ENCODE measurements at regions not wholly inside any gene's neighbourhood (a gene's known extent, or its start where the extent isn't known, plus 50 kb on each side); places are given as distances from the start of the nearest gene placed in this dataset.

DNA sequence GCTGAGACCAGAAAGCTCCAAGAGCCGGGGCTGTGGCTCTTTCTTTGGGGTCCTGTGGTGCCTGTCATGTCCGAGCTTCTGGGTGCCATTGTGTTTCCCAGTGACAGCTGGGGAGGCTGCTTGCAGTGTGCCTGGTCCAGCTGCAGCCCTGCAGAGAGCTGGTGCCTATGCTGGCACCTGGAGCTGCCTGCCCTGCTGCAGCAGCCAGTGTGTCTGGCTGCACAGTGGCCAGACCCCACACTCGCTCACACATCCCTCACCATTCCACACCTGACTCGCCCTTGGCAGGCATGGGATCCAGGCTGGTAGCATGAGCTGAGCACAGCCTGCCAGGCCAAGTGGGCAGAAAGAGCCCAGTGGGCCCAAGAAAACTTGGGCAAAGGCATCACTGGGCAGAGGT lies 635.1 kb upstream of the SEMA3D start:
- TF ChIP-seq POLR2AphosphoS5 (IDR thresholded peaks at IDR 0.05), result no peak
- TF ChIP-seq, protein P1, sequence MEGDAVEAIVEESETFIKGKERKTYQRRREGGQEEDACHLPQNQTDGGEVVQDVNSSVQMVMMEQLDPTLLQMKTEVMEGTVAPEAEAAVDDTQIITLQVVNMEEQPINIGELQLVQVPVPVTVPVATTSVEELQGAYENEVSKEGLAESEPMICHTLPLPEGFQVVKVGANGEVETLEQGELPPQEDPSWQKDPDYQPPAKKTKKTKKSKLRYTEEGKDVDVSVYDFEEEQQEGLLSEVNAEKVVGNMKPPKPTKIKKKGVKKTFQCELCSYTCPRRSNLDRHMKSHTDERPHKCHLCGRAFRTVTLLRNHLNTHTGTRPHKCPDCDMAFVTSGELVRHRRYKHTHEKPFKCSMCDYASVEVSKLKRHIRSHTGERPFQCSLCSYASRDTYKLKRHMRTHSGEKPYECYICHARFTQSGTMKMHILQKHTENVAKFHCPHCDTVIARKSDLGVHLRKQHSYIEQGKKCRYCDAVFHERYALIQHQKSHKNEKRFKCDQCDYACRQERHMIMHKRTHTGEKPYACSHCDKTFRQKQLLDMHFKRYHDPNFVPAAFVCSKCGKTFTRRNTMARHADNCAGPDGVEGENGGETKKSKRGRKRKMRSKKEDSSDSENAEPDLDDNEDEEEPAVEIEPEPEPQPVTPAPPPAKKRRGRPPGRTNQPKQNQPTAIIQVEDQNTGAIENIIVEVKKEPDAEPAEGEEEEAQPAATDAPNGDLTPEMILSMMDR (IDR thresholded peaks at IDR 0.05), result no peak
